Activated naive CD4-positive, alpha-beta T cell treated with anti-CD3 and anti-CD28 coated beads, Interleukin-2, amount 10 ng/mL, durations not matched to agents 7 days and 5 days (primary cell): ENCODE measurements at regions not wholly inside any gene's neighbourhood (a gene's known extent, or its start where the extent isn't known, plus 50 kb on each side); places are given as distances from the start of the nearest gene placed in this dataset.
"Not testable (repeated sequence)": the region's sequence is repeated elsewhere in the genome, so short reads cannot be mapped to it uniquely, and the experiment has no call there.

Experiments used
- CTCF ChIA-PET: fragments of 350-600 bp; sonication (Branson Sonifier 250); formaldehyde crosslinking; loops from one replicate; lab custom pipeline; 2021; ENCODE audit warnings: antibody characterized with exemption; lab: Charles Lee
- DNase-seq: peaks from one replicate; pipeline ENCODE4 v3.0.0-alpha.2; 2020
- H3K27ac Mint-ChIP-seq: one replicate; pipeline ENCODE4 v1.8.0; 2021; ENCODE audit warnings: mild to moderate bottlenecking, moderate library complexity, mixed read lengths
- H3K27me3 Mint-ChIP-seq: one replicate; pipeline ENCODE4 v1.8.0; 2021; ENCODE audit warnings: mild to moderate bottlenecking, mixed read lengths
- H3K36me3 Mint-ChIP-seq: one replicate; pipeline ENCODE4 v1.8.0; 2021; ENCODE audit warnings: mixed read lengths
- H3K4me1 Mint-ChIP-seq: one replicate; pipeline ENCODE4 v1.8.0; 2021; ENCODE audit warnings: mixed read lengths
- H3K4me3 Mint-ChIP-seq: one replicate; pipeline ENCODE4 v1.8.0; 2021; ENCODE audit warnings: mild to moderate bottlenecking, moderate library complexity, mixed read lengths
- H3K9me3 Mint-ChIP-seq: one replicate; pipeline ENCODE4 v1.8.0; 2021; ENCODE audit warnings: mixed read lengths

DNA sequence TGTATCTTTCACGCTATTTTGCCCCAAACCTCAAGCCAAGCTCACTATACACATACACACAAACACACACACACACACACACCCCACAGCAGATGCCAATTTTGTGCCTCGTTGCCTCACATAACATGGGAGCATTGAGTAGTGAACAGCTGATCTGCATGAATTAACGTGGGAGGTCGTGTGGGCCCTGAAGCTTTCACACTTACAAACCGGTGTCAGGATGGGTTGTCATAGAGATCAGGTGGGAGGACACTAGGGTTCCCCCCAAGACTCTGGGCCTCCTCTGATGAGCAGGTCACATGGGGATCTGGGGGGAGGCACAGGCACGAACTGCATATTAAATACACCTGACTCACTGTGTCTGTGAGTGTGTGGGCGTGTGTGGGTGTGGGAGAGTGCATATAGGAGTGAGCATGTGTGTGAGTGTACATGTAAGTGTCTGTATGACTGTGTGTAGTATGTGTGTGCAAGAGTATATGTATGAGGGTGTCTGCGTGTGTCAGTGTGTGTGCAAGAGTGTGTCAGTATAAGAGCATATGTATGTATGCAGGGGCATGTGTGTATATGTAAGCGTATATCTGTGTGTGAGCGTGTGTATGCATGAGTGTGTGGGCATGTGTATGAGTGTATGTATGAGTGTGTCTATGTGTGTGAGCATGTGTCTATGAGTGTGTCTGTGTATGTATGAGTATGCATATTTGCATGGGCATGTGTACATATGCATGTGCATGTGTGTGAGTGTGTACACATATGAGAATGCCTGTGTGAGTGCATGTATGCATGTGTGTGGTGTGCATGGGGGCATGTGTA is 370.4 kb downstream of the PREX1 start:
- CTCF ChIA-PET, result no interaction called here
- H3K36me3 Mint-ChIP-seq, result no peaks in the 10 kb centered on the region
- no peak for DNase-seq
- H3K9me3 Mint-ChIP-seq, result no peaks in the 10 kb centered on the region
- no peak overlapping the region for H3K4me3 Mint-ChIP-seq
- H3K27me3 Mint-ChIP-seq, result peaks cover 12% of the 10 kb centered on the region
- no peaks in the 10 kb centered on the region for H3K4me1 Mint-ChIP-seq
- H3K27ac Mint-ChIP-seq, result no peak overlapping the region

DNA sequence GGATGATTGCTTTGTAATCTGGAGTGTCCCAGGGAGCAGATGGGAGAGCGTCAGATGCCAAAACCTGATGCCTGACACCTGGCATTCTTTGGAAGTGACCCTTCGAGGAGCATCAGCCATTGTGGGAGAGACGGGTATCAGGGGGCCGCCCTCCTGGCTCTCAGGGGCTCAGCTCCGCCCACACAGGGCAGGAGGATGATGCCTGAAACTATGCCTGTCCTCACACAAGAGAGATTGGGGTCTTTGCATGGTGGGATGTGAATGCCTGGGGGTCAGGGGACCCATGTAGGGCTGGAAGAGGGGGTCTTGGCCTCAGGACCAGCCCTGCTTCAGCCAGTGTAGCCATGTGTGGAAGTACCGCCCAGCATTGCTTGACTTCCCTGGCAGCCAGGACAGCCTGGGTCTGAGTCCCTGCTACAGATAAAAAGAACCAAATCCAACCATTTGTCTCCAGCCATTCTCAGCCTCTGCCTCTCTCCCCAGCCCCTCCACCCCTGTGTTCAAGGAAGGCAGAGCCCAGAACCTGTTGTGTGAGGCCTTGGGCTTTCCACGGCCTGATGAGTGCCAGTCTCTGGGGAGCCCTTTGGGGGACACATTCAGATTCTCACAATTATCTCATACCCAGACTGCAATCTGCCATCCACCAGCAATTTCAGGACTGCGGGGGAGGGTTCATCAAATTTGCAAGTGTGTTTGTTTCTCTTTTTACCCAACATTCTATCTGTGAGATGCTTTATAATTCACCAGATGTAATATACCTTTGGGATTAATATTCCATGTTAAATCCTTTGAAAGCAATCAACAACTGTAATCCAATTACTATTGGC is 371.2 kb downstream of the PREX1 start:
- Mint-ChIP-seq H3K4me1 (no peaks in the 10 kb centered on the region), H3K36me3 (no peaks in the 10 kb centered on the region), H3K27me3 (peaks cover 12% of the 10 kb centered on the region), H3K27ac (no peak overlapping the region), H3K4me3 (no peak overlapping the region), H3K9me3 (no peaks in the 10 kb centered on the region)
- DNase-seq, result no peak
- CTCF ChIA-PET, result no interaction called here

DNA sequence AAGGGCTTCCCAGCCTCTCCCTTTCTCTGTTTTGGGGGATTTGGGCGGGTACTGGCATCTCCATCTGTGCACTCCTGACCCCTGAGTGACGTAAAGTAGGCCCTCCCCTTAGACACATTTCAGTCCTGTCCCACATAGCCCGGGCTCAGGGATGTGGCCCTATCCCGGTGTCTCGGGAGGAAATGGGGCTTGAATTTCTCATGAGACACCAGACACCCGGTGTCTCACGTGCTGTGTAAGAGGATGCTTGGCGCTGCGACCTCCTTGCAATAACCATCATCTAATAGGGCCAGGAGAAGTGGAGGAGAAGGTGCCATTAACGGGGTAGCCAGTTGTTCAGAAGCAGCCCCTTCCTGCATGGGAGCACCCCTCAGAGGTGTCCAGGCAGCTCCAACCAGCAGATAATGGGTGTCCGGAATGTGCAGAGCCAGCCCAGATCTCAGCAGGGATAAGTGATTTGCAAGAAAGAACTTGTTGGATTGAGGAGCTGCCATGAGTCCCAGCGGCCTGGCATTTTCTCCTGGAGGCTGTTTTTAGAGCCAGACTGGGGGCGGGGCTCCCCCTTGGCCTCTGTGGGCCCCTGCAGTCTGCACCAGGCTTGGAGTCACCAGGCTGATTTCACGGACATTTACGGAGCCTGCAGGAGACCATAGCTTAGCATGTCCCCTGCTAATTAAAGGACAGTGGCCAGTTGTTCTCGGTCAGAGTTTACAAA is 372.0 kb downstream of the PREX1 start:
- Mint-ChIP-seq H3K27ac (no peak overlapping the region), H3K36me3 (no peaks in the 10 kb centered on the region), H3K4me1 (no peaks in the 10 kb centered on the region), H3K4me3 (no peak overlapping the region), H3K27me3 (peaks cover 7% of the 10 kb centered on the region), H3K9me3 (no peaks in the 10 kb centered on the region)
- CTCF ChIA-PET, result no interaction called here
- DNase-seq, result no peak

DNA sequence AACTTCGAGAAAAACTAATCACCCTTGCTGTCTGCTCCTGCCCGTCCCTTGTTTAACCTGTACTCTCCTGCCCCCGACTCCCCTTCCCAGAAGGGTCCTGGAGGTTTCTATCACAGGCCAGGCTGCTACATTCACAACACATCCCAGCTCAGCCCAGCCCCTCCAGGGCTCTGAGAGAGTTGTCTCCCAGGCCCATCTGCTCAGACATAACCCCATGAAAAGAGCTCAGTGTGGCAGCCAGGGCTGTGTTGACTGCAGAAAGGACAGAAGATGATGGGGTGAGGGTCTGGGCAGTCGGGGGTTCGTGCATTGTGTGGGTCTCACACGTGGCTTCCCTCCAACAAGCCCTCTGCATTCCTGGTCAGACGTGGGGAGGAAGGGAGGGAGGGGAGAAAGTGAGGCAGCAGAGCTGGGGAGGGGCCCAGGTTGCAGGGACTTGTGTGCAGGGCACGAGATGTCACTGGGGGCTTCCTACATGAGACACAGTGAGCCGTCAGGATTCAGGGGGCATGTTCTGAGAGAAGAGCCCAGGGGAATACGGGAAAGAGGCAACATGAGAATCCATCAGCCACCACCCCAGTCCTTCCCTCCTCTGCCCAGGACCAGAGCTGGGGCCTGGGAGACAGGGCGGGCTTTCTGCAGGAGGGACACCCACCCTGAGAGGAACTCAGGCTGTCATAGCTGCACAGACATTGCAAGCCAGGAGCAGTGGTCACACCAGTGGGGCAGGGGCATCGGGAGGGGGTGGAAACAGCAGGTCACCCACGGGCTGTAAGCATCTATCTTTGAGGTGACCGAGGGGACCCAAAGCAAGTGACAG is 372.9 kb downstream of the PREX1 start:
- no peak for DNase-seq
- Mint-ChIP-seq H3K4me1 (no peaks in the 10 kb centered on the region), H3K27ac (no peak overlapping the region), H3K4me3 (no peak overlapping the region), H3K9me3 (no peaks in the 10 kb centered on the region), H3K36me3 (no peaks in the 10 kb centered on the region), H3K27me3 (peaks cover 3% of the 10 kb centered on the region)
- CTCF ChIA-PET, result no interaction called here

DNA sequence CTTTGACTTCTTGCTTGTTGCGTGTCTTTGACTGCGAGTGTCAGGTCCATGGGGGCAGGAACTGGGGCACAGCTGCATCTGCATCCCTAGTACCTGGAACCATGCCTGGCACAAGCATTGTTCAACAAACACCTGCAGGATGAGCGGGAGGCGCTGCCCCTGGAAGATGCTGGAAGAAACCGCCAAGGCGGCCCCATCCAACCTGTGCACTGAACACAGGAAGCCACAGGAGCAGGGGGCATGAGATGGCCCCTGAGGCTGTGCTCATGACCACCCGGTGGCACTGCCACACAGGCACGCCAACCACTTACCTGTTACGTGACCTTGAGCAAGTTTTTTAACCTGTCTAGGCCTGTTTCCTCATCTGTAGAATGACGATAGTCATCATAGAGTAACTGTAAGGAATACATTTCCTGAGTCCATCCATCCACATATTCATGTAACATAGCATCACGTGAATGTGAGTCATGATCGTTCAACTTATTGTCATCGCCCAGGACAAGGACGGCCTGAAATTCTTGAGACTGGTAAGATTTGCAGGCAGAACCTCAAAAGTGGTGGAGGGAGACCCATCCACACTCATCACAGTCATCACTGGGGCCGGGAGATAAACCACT is 374.2 kb downstream of the PREX1 start:
- Mint-ChIP-seq H3K9me3 (peaks cover 2% of the 10 kb centered on the region), H3K27ac (no peak overlapping the region), H3K4me1 (no peaks in the 10 kb centered on the region), H3K4me3 (no peak overlapping the region), H3K27me3 (peaks cover 3% of the 10 kb centered on the region), H3K36me3 (no peaks in the 10 kb centered on the region)
- CTCF ChIA-PET, result no interaction called here
- no peak for DNase-seq

DNA sequence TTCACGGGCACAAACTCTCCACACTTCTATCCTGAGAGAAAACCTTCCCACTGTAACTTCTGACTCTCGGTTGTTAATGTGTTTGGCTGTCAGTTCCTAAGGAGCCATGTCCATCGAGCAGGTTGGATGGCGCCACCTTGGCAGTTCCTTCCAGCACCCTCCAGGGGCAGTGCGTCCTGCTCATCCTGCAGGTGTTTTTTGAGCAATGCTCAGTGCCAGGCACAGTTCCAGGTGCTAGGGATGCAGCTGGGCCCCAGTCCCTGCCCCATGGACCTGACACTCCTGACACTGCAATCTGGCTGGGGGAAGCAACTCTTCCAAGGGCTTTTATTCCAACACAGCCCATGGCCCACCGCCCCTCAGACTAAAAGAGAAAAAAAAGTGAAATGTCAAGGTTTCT is 376.4 kb downstream of the PREX1 start:
- H3K4me3 Mint-ChIP-seq, result no peak overlapping the region

DNA sequence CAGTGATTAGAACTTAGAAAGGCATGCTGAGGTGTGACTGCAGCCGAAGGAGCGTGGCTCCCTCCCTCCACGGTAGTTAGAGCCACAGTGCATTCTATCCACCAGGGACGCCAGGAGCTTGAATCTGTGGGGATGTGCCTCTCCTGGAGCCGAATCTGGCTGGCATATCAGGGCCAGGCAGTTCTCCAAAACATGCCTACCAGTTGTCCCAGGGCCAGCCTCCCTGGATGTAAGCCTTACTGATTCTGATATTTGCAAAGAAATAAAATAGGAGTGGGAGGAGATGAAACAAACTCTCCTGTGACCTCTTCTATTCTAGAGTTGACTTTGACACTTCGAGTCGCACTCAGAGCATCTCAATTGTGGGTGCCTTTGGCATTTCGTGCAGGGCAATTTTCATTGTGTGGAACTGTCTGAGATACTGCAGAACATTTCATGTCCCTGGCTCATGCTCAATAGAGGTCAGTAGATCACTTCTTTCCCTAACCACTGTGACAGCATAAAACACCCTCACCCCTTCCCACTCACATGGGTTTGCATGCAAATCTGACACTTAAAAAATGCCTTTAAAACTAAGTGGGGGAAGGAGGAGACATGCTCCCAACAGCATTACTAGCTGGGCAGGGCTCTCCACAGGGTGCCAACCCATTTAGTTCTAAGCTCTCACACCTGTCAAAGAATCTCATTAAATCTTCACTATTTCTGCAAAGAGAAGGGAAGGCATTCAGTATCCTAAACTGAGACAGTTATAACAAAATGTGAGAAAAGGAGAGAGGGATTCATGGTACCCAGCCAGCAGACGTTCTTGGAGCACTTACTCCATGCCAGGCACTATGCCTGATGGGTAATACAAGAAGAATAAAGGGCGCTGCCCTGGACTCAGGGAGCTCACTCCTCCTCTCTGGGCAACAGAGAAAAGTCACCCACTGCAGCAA is 378.9 kb downstream of the PREX1 start:
- H3K27ac Mint-ChIP-seq, result no peak overlapping the region
- DNase-seq, result no peak
- H3K27me3 Mint-ChIP-seq, result no peaks in the 10 kb centered on the region
- H3K36me3 Mint-ChIP-seq, result no peaks in the 10 kb centered on the region
- CTCF ChIA-PET, result no interaction called here
- no peak overlapping the region for H3K4me3 Mint-ChIP-seq
- H3K9me3 Mint-ChIP-seq, result peaks cover 4% of the 10 kb centered on the region
- no peaks in the 10 kb centered on the region for H3K4me1 Mint-ChIP-seq

More for the DNA sequence above, 376.4 kb downstream of the PREX1 start:
- H3K27ac Mint-ChIP-seq, result no peak overlapping the region
- peaks cover 3% of the 10 kb centered on the region for H3K27me3 Mint-ChIP-seq
- CTCF ChIA-PET, result no interaction called here
- no peaks in the 10 kb centered on the region for H3K36me3 Mint-ChIP-seq
- no peak for DNase-seq
- H3K4me1 Mint-ChIP-seq, result no peaks in the 10 kb centered on the region
- peaks cover 2% of the 10 kb centered on the region for H3K9me3 Mint-ChIP-seq

DNA sequence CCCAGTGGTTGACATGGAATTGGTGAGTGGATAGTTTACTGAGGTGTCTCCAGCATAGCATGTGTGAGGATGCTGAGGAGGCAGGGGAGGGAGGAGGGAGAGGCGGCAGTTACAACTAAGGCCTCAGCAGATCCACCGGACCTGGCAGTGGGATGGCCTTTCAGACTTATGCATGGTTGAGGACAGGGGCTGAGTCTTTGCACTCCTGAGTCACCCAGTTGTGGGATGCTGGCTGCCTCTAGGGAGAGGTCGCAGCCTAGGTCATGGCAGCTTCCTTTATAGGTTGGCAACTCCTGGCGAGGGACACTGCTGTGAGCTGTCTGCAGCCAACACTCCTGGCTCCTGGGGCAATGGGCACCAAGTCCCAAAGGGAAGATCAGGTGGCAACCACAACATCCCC is 380.3 kb downstream of the PREX1 start:
- no peaks in the 10 kb centered on the region for H3K27me3 Mint-ChIP-seq
- peaks cover 4% of the 10 kb centered on the region for H3K9me3 Mint-ChIP-seq
- CTCF ChIA-PET, result no interaction called here
- H3K4me1 Mint-ChIP-seq, result no peaks in the 10 kb centered on the region
- DNase-seq, result no peak
- H3K36me3 Mint-ChIP-seq, result no peaks in the 10 kb centered on the region
- H3K4me3 Mint-ChIP-seq, result no peak overlapping the region
- no peak overlapping the region for H3K27ac Mint-ChIP-seq

DNA sequence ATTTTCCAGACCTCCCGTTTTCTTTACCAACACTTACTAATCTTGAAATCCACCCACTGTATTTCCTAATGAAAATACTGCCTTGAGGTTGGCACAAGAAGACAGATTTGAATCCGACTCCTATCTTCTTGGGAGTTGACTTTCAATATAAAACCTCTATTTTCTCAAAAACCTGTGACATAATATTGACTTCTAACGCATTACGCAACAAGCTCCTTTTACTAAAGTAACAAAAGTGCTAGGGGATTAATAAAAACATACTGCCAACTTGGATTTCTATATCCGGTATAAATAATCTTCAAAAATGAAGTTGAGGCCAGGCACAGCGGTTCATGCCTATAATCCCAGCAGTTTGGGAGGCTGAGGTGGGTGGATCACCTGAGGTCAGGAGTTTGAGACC is 382.0 kb downstream of the PREX1 start:
- Mint-ChIP-seq H3K27me3 (no peaks in the 10 kb centered on the region), H3K4me1 (no peaks in the 10 kb centered on the region), H3K27ac (no peak overlapping the region), H3K4me3 (no peak overlapping the region), H3K9me3 (peaks cover 4% of the 10 kb centered on the region), H3K36me3 (no peaks in the 10 kb centered on the region)
- no peak for DNase-seq
- CTCF ChIA-PET, result no interaction called here

DNA sequence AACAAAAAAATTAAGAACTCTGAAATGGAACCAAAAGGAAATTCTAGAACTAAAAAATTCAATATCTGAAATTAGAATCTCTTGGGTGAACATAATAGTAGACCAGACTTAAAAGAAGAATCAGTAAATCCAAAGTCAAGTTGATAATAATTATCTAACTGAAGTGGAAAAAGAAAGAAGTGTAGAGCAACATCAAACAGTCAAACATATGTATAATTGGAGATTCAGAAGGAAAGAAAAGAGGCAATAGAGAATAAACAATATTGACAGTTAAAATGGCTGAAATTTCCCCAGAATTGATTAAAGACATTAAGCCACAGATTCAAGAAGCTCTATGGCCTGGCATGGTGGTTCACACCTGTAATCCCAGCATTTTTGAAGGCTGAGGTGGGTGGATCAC is 383.6 kb downstream of the PREX1 start:
- CTCF ChIA-PET, result no interaction called here
- H3K27ac Mint-ChIP-seq, result no peak overlapping the region
- DNase-seq, result no peak

DNA sequence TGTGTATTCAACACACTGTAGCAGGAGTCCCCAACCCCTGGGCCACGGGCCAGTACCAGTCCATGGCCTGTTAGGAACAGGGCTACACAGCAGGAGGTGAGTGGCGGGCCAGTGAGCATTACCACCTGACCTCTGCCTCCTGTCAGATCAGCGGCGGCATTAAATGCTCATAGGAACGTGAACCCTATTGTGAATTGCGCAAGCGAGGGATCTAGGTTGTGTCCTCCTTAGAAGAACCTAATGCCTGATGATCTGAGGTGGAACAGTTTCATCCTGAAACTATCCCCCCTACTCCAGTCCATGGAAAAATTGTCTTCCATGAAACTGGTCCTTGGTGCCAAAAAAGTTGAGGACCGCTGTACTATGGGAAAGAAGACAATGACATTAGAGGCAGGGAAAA is 386.9 kb downstream of the PREX1 start:
- Mint-ChIP-seq H3K36me3 (no peaks in the 10 kb centered on the region), H3K9me3 (peaks cover 3% of the 10 kb centered on the region), H3K4me3 (no peak overlapping the region), H3K27me3 (peaks cover 3% of the 10 kb centered on the region), H3K27ac (no peak overlapping the region), H3K4me1 (no peaks in the 10 kb centered on the region)
- no peak for DNase-seq
- CTCF ChIA-PET, result no interaction called here

More for the DNA sequence above, 383.6 kb downstream of the PREX1 start:
- H3K4me1 Mint-ChIP-seq, result no peaks in the 10 kb centered on the region
- peaks cover 3% of the 10 kb centered on the region for H3K27me3 Mint-ChIP-seq
- H3K36me3 Mint-ChIP-seq, result no peaks in the 10 kb centered on the region
- H3K4me3 Mint-ChIP-seq, result no peak overlapping the region
- H3K9me3 Mint-ChIP-seq, result peaks cover 3% of the 10 kb centered on the region

DNA sequence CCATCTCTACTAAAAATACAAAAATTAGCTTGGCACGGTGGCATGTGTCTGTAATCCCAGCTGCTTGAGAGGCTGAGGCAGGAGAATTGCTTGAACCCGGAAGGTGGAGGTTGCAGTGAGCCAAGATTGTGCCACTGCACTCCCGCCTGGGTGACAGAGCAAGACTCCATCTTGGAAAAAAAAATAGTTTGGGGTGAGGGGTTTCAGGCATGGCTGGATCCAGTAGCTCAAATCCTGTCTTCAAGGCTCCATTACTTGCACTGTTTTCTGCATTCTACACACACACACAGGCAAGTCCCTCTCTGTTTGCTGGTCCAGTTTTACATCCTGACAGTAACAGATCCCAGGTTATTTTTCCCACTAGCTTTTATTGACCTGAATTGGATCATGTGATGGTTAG is 387.5 kb downstream of the PREX1 start:
- H3K27me3 Mint-ChIP-seq, DNase-seq, H3K9me3 Mint-ChIP-seq, H3K36me3 Mint-ChIP-seq, H3K27ac Mint-ChIP-seq, H3K4me1 Mint-ChIP-seq, H3K4me3 Mint-ChIP-seq, CTCF ChIA-PET: not testable (repeated sequence)

DNA sequence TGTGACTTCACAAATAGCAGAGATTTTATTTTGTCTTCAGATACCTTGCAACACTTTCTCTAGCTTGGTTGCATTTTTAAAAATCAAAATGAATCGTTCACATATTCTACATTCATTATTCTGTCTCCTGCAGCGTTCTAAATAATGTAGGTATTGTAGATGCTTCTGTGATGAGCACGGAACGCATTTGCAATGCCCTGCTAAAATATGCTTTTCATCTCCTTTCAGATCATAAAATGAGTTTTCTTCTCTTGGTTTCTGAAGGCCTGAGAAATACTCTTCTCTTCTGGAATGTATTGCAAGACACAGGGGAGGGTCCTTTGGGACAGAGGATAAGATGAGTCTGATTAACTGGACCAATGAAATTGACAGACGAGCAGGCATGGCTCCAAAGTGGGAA is 390.7 kb downstream of the PREX1 start:
- H3K9me3 Mint-ChIP-seq, result no peaks in the 10 kb centered on the region
- H3K36me3 Mint-ChIP-seq, result no peaks in the 10 kb centered on the region
- no peak overlapping the region for H3K4me3 Mint-ChIP-seq
- no peak overlapping the region for H3K27ac Mint-ChIP-seq
- CTCF ChIA-PET, result no interaction called here
- no peak for DNase-seq
- H3K27me3 Mint-ChIP-seq, result peaks cover 3% of the 10 kb centered on the region
- no peaks in the 10 kb centered on the region for H3K4me1 Mint-ChIP-seq
